Activated CD4-positive, alpha-beta T cell treated with anti-CD3 and anti-CD28 coated beads, Interleukin-2, Interleukin-4, amounts not matched to agents 100 ng/mL and 50 ng/mL, durations not matched to agents 16 hours and 8 hours (primary cell): ENCODE measurements at regions not wholly inside any gene's neighbourhood (a gene's known extent, or its start where the extent isn't known, plus 50 kb on each side); places are given as distances from the start of the nearest gene placed in this dataset.

Source experiments
- DNase-seq: peaks from one replicate; pipeline ENCODE4 v3.0.0-alpha.2; 2020; ENCODE audit warnings: low spot score

- DNase-seq = no peak
Observed at GRCh38 chr1:193308438-193308837, 122.0 kb upstream of the B3GALT2 start.

- no peak for DNase-seq
Observed at GRCh38 chr1:193306430-193306829, 120.0 kb upstream of the B3GALT2 start.
